ENCODE measurements at regions not wholly inside any gene's neighbourhood (a gene's known extent, or its start where the extent isn't known, plus 50 kb on each side); places are given as distances from the start of the nearest gene placed in this dataset.

GRCh38 chr17:83144421-83145357 is 65.3 kb downstream of the METRNL start:
- H3K27ac ChIP-seq (ENCODE audit: low read length): no peak overlapping the region

GRCh38 chr17:83145358-83145738 is 65.9 kb downstream of the METRNL start:
- Histone ChIP-seq H3K9me3 (ENCODE audit: control insufficient read depth in 1 of 2, low read length in 2 of 2) (no peaks in the 10 kb centered on the region), H3K27ac (ENCODE audit: low read length) (no peak overlapping the region), H3K4me1 (ENCODE audit: control insufficient read depth in 1 of 2, insufficient read depth in 2 of 2, low read length in 2 of 2) (no peaks in the 10 kb centered on the region), H3K36me3 (ENCODE audit: control insufficient read depth in 1 of 2, insufficient read depth in 2 of 2, low read length in 2 of 2) (no peaks in the 10 kb centered on the region), H3K4me3 (ENCODE audit: low read depth in 1 of 2, low read length in 2 of 2) (no peak overlapping the region), H3K27me3 (ENCODE audit: low read depth, low read length) (no peaks in the 10 kb centered on the region)

More at GRCh38 chr17:83144421-83145357, 65.3 kb downstream of the METRNL start:
- H3K4me1 ChIP-seq (ENCODE audit: control insufficient read depth in 1 of 2, insufficient read depth in 2 of 2, low read length in 2 of 2): no peaks in the 10 kb centered on the region
- H3K27me3 ChIP-seq (ENCODE audit: low read depth, low read length): no peaks in the 10 kb centered on the region
- no peak overlapping the region for H3K4me3 ChIP-seq (ENCODE audit: low read depth in 1 of 2, low read length in 2 of 2)
- no peaks in the 10 kb centered on the region for H3K9me3 ChIP-seq (ENCODE audit: control insufficient read depth in 1 of 2, low read length in 2 of 2)
- no peaks in the 10 kb centered on the region for H3K36me3 ChIP-seq (ENCODE audit: control insufficient read depth in 1 of 2, insufficient read depth in 2 of 2, low read length in 2 of 2)

- Histone ChIP-seq H3K27me3 (ENCODE audit: low read depth, low read length) (no peaks in the 10 kb centered on the region), H3K4me1 (ENCODE audit: control insufficient read depth in 1 of 2, insufficient read depth in 2 of 2, low read length in 2 of 2) (peaks cover 0 to under 1% of the 10 kb centered on the region in 2 donors), H3K36me3 (ENCODE audit: control insufficient read depth in 1 of 2, insufficient read depth in 2 of 2, low read length in 2 of 2) (no peaks in the 10 kb centered on the region), H3K4me3 (ENCODE audit: low read depth in 1 of 2, low read length in 2 of 2) (no peak overlapping the region), H3K9me3 (ENCODE audit: control insufficient read depth in 1 of 2, low read length in 2 of 2) (no peaks in the 10 kb centered on the region), H3K27ac (ENCODE audit: low read length) (no peak overlapping the region)
These were observed 66.4 kb downstream of the METRNL start for GRCh38 chr17:83145831-83146230.

GRCh38 chr17:83146347-83146746 is 66.9 kb downstream of the METRNL start:
- Histone ChIP-seq H3K4me3 (ENCODE audit: low read depth in 1 of 2, low read length in 2 of 2) (no peak overlapping the region), H3K36me3 (ENCODE audit: control insufficient read depth in 1 of 2, insufficient read depth in 2 of 2, low read length in 2 of 2) (no peaks in the 10 kb centered on the region), H3K9me3 (ENCODE audit: control insufficient read depth in 1 of 2, low read length in 2 of 2) (no peaks in the 10 kb centered on the region), H3K4me1 (ENCODE audit: control insufficient read depth in 1 of 2, insufficient read depth in 2 of 2, low read length in 2 of 2) (peaks cover 0 to 5% of the 10 kb centered on the region in 2 donors), H3K27me3 (ENCODE audit: low read depth, low read length) (no peaks in the 10 kb centered on the region), H3K27ac (ENCODE audit: low read length) (no peak overlapping the region)

GRCh38 chr17:83147280-83147679 is 67.9 kb downstream of the METRNL start:
- H3K4me1 ChIP-seq (ENCODE audit: control insufficient read depth in 1 of 2, insufficient read depth in 2 of 2, low read length in 2 of 2): peaks cover 0 to 5% of the 10 kb centered on the region in 2 donors
- H3K36me3 ChIP-seq (ENCODE audit: control insufficient read depth in 1 of 2, insufficient read depth in 2 of 2, low read length in 2 of 2): no peaks in the 10 kb centered on the region
- no peak overlapping the region for H3K4me3 ChIP-seq (ENCODE audit: low read depth in 1 of 2, low read length in 2 of 2)
- H3K27me3 ChIP-seq (ENCODE audit: low read depth, low read length): no peaks in the 10 kb centered on the region
- no peak overlapping the region for H3K27ac ChIP-seq (ENCODE audit: low read length)
- H3K9me3 ChIP-seq (ENCODE audit: control insufficient read depth in 1 of 2, low read length in 2 of 2): no peaks in the 10 kb centered on the region

GRCh38 chr17:83148317-83149028 is 69.1 kb downstream of the METRNL start:
- no peak overlapping the region for H3K27ac ChIP-seq (ENCODE audit: low read length)

GRCh38 chr17:83149029-83149725 is 69.8 kb downstream of the METRNL start:
- no peaks in the 10 kb centered on the region for H3K36me3 ChIP-seq (ENCODE audit: control insufficient read depth in 1 of 2, insufficient read depth in 2 of 2, low read length in 2 of 2)
- H3K27ac ChIP-seq (ENCODE audit: low read length): no peak overlapping the region
- H3K4me3 ChIP-seq (ENCODE audit: low read depth in 1 of 2, low read length in 2 of 2): no peak overlapping the region
- H3K4me1 ChIP-seq (ENCODE audit: control insufficient read depth in 1 of 2, insufficient read depth in 2 of 2, low read length in 2 of 2): peaks cover 0 to 5% of the 10 kb centered on the region in 2 donors
- H3K27me3 ChIP-seq (ENCODE audit: low read depth, low read length): no peaks in the 10 kb centered on the region
- no peaks in the 10 kb centered on the region for H3K9me3 ChIP-seq (ENCODE audit: control insufficient read depth in 1 of 2, low read length in 2 of 2)

More at GRCh38 chr17:83148317-83149028, 69.1 kb downstream of the METRNL start:
- Histone ChIP-seq H3K9me3 (ENCODE audit: control insufficient read depth in 1 of 2, low read length in 2 of 2) (no peaks in the 10 kb centered on the region), H3K27me3 (ENCODE audit: low read depth, low read length) (no peaks in the 10 kb centered on the region), H3K4me1 (ENCODE audit: control insufficient read depth in 1 of 2, insufficient read depth in 2 of 2, low read length in 2 of 2) (peaks cover 0 to 5% of the 10 kb centered on the region in 2 donors), H3K4me3 (ENCODE audit: low read depth in 1 of 2, low read length in 2 of 2) (no peak overlapping the region), H3K36me3 (ENCODE audit: control insufficient read depth in 1 of 2, insufficient read depth in 2 of 2, low read length in 2 of 2) (no peaks in the 10 kb centered on the region)

- Histone ChIP-seq H3K4me1 (ENCODE audit: control insufficient read depth in 1 of 2, insufficient read depth in 2 of 2, low read length in 2 of 2) (peaks cover 0 to 5% of the 10 kb centered on the region in 2 donors), H3K4me3 (ENCODE audit: low read depth in 1 of 2, low read length in 2 of 2) (no peak overlapping the region), H3K27ac (ENCODE audit: low read length) (no peak overlapping the region), H3K36me3 (ENCODE audit: control insufficient read depth in 1 of 2, insufficient read depth in 2 of 2, low read length in 2 of 2) (no peaks in the 10 kb centered on the region), H3K9me3 (ENCODE audit: control insufficient read depth in 1 of 2, low read length in 2 of 2) (no peaks in the 10 kb centered on the region), H3K27me3 (ENCODE audit: low read depth, low read length) (no peaks in the 10 kb centered on the region)
These were observed 70.4 kb downstream of the METRNL start for GRCh38 chr17:83149761-83150251.

GRCh38 chr17:83150369-83151055 is 71.1 kb downstream of the METRNL start:
- no peak overlapping the region for H3K4me3 ChIP-seq (ENCODE audit: low read depth in 1 of 2, low read length in 2 of 2)
- H3K36me3 ChIP-seq (ENCODE audit: control insufficient read depth in 1 of 2, insufficient read depth in 2 of 2, low read length in 2 of 2): no peaks in the 10 kb centered on the region
- no peaks in the 10 kb centered on the region for H3K9me3 ChIP-seq (ENCODE audit: control insufficient read depth in 1 of 2, low read length in 2 of 2)
- peaks cover 0 to 5% of the 10 kb centered on the region in 2 donors for H3K4me1 ChIP-seq (ENCODE audit: control insufficient read depth in 1 of 2, insufficient read depth in 2 of 2, low read length in 2 of 2)
- no peak overlapping the region for H3K27ac ChIP-seq (ENCODE audit: low read length)
- H3K27me3 ChIP-seq (ENCODE audit: low read depth, low read length): no peaks in the 10 kb centered on the region

GRCh38 chr17:83151056-83151441 is 71.6 kb downstream of the METRNL start:
- peaks cover 0 to 5% of the 10 kb centered on the region in 2 donors for H3K4me1 ChIP-seq (ENCODE audit: control insufficient read depth in 1 of 2, insufficient read depth in 2 of 2, low read length in 2 of 2)
- no peaks in the 10 kb centered on the region for H3K27me3 ChIP-seq (ENCODE audit: low read depth, low read length)
- no peak overlapping the region for H3K27ac ChIP-seq (ENCODE audit: low read length)
- H3K36me3 ChIP-seq (ENCODE audit: control insufficient read depth in 1 of 2, insufficient read depth in 2 of 2, low read length in 2 of 2): no peaks in the 10 kb centered on the region
- no peak overlapping the region for H3K4me3 ChIP-seq (ENCODE audit: low read depth in 1 of 2, low read length in 2 of 2)
- H3K9me3 ChIP-seq (ENCODE audit: control insufficient read depth in 1 of 2, low read length in 2 of 2): no peaks in the 10 kb centered on the region

Measured in muscle layer of duodenum (tissue), 2 donors.